NCI-H1105 treated with DMSO at 0.1 percent for 48 hours (cell line): ENCODE measurements at regions not wholly inside any gene's neighbourhood (a gene's known extent, or its start where the extent isn't known, plus 50 kb on each side); places are given as distances from the start of the nearest gene placed in this dataset.

ENCODE experiments used
- DNase-seq: peaks from one replicate; lab custom pipeline; 2025; lab: John Stamatoyannopoulos, UW

DNA sequence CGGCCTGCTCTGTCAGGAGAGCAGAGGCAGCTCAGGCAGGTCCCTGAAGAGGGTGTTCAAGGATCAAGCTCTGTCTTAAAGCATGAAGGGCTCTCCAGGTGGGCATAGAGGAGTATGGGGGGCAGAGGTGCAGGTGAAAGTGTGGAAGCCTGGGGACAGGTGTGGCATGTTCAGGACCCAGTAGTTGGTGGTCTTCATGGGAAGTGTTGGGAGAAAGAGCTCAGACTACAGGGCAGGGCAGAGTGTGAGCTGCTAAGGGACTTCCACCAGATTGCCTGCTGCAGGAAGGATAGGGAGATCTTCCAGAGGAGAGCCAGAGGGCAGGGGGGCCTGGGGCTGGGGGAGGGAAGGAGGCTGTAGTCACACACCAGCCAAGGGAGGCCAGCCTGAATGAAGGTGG, 156.5 kb upstream of the GDF10 start:
- no peak for DNase-seq

DNA sequence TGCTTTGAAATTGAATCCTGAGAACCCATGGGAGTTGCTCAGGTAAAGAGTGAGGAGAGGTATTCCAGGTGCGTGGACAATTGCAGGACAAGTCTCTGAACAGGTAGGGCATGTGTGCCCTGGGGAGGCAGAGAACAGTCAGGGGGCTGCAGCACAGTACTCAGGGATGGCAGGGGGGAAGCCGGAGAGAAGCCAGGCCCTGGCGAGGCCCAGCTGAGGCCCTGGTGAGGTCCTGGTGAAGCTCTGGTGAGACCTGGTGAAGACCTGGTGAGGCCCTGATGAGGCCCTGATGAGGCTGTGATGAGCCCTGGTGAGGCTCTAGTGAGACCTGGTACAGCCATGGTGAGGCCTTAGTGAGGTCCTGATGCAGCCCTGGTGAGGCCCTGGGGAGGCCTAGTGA, 155.5 kb upstream of the GDF10 start:
- no peak for DNase-seq

DNA sequence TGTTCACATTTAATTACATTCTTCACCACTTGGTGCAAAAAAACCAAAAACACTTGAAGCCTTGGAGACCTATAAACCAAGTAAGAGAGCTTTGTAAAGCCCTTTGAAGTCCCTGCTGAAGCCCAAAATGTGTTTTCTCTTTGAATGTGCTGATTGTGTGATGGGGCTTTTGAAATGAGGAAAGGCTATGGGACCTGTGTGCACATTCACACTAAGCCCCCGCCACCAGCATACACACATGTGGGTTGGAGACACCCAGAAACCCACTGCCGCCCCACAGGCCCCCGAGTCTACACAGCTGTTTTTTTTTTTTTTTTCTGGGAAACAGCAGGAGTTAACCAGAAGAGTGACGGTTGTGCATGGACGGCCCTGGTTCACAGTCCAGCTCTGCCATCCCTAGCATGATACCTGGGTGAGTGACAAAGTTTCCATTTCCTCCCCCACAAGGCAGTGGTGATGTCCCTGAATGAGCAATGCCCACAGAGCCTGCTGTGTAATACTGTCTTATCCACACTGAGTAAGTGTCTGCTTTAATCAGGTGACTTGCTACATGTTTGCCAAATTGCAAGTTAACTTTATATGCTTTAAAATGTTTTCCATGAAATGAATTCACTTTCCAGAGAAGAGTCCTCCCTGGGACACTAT, 154.6 kb upstream of the GDF10 start:
- no peak for DNase-seq

GRCh38 chr10:47146572-47146971, 153.4 kb upstream of the GDF10 start:
- no peak for DNase-seq

DNA sequence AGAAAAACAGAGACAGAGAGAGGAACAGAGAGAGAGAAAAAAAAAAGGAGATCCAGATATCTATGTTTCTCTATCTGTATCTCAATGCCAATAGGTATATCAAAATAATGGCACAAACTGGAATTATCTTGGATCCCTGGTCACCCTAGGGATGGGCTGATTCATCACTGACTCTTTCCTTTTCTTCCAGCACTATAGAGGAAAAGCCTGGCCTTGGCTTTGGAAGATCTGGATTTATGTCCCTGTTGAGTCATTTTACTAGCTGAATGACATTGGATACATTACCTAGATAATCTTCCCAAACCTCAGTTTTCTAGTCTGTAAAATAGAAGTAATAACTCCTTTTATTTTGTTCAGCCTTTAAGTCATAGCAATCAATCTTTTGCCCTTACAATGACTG, 152.8 kb upstream of the GDF10 start:
- DNase-seq: no peak

DNA sequence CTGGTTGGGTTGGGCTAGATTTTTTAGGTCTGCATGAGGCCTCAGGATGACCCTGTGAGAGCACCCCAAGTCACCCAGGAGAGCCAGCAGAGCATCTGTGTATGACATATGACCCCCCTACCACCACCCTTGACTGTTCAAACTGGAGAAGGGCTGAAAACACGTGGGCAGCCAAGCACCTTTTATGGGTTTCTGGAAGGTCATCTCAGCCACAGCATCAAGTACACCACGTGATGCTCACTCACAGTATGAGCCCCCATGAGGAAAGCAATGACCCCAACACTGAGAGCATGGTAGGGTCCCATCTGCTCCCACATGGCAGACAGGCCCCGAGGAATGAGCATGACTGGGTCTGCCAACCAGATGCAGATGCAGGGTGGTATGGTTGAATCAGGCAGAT, 149.4 kb upstream of the GDF10 start:
- no peak for DNase-seq

DNA sequence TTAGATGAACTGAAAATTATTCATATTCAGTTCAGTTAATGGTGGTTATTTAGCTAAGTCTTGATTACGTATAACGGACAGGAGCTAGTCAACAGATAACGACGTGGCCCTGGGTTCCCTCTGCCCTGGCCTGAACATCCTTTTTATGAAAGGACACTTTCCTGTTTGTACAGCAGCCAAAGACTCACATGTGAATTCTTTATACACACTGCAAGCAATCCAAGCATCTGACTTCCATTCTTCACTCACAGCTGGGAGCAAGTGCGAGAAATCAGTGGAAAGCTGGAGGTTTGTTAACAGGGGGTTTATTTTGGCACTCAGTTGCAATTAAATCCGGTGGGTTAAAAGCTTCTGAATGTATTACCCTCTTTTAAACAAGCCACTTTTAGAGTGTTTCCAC, 148.1 kb upstream of the GDF10 start:
- no peak for DNase-seq

DNA sequence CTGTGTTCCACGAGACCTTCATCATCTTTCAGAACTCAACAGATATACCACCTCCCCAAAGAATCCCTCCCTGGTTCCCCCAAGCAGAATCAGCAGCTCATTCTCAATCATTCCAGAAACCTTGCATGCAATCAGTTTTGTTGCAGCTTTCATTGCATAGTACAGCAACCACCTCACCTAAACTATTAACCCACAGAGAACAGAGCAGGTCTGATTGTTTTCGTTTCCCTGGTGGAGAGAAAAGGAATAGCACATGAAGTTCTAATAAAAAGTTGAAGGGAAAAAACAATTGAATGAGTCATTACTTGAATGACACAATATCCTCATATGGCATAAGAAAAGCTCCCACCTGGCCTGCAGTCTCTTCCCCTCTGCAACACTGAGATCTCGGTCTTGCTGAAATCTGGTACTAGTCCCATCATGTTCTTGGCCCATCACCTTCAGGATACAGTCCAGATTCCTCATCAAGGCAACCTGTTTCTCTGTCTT, 147.1 kb upstream of the GDF10 start:
- no peak for DNase-seq

DNA sequence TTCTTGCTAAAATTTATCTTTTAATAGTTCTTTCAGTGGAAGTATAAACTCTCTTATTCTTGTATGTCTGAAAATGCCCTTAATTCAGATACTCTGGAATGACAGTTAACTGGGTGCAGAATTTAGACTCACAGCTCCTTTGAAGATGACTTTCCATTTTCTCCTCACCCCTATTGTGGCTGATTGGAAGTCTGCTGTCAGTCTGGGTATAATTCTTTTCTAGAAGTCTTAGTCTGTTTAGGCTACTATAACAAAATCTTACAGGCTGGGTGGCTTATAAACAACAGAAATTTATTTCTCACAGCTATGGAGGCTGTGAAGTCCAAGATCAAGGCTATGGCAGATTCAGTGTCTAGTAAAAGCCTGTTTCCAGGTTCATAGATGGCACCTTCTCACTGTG, 145.2 kb upstream of the GDF10 start:
- no peak for DNase-seq

DNA sequence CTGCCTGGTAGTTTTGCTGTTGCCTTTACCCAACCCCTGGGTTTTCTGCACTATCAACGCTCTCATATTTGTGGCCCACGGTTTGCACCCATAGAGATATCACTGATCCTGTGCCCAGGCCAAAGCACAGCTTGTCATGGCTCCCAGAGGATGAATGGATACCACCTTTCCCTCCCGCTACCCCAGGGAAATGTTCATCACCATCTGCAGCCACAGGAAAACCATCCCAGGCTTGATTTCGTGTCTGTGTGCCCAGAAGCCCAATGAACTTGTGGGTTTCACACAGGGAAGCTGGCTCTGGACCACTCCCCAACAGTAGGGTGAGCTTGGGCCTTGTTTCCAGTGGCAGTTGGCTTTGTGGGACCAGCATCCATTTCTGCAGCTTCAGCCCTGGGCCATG, 143.1 kb upstream of the GDF10 start:
- DNase-seq: no peak

DNA sequence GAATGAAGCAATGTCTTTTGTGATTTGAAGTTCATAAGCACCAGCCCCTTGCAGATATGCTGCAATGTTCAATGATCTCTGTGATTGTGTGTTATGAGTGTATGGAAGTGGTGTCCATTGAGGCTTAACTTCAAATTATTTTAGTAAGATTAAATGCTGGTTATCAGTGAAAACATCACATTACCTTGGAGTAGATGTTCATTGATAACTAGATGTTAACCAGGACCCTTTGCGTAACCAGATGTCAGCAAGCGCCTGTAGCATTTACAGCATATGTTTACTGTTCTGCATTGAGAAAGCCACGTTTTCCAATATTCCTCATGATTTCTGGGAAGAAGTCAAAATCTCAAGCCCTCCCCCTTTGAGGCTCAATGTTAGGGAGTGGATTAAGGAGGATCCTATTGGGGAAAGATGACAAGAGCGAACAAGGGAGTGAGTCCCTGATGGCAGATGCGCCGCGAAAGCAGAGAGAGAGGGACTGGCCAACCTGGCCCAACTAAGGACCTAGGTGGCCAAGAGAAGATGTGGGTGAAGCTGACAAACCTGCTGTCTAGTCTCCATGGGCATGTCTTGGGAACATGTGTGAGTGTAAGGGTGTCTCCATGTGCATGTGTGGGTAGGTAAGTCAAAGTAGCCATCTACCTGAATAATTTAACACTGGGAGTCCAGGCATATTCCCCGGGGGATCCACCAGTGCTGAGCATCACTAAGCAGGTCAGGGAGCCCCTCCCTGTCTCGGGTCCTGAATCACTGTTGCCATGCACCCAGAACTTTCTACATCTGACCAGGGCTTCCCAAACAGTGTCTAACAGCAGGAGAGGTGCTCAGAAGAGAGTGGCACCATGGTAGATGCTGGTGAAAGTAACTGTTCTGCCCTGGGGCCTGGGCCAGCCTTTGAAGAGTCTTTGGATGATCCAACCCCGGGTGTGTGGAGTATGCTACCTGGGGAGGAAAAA, 141.6 kb upstream of the GDF10 start:
- no peak for DNase-seq

DNA sequence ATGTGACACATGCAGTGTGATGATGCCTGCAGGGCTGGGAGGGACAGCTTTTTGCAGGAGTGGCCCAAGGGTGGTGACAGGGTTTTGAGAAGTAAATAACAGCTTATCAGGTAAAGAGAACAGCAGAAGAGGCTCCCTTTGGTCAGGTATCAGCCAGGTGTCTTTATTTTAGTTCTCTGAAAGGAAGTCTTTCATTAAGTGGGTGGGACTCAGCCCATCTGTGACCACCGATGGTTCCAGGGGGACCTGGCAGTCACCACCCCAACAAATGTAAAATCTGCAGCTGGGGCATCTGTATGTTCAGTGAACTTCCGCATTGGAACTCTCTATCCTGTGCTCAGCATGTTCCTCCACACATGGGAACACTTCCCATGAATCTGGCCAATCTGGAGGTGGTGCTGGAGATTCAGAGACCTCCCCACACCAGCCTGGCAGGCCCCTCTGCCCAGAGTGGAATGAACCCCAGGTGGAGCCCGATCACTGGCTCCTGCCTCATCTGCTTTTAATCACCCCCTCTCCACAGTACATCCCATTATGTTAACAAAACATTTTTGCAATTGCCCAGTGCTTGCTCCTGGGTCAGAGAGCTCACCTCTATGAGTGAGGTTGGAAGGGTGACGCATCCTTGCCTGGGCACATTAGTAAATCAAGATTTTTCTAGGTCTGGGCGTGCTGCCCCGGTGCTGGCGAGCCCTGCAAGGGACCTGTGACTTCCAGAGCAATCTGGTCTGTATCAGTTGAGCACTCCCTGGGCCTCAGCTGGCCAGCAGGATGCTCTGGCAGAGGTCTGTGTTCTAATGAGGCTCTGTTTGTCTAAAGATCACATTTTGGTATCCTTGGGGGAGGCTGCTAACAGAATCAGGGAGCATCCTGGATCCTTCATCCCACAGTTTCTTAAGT, 140.4 kb upstream of the GDF10 start:
- DNase-seq: no peak

GRCh38 chr10:47160261-47160908, 139.6 kb upstream of the GDF10 start:
- no peak for DNase-seq

GRCh38 chr10:47160967-47161366, 139.0 kb upstream of the GDF10 start:
- no peak for DNase-seq

DNA sequence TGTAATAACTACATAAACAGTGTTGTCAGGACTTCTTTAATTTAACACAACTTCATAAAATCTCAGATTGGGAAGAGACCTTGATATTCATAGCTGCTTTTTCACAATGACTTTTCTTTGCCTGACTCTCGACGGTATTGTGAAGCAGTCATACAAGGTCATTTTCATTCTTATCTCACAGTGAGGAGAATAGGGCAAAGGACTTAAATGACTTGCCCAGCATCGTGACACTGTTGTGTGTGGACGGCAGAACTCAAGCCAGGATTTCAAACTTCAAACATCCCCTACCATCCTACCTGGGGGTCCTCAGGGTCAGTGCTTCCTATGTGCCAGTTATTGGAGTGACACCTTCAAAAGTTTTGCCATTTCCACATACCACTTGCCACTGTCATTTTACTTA, 138.5 kb upstream of the GDF10 start:
- DNase-seq: no peak

- no peak for DNase-seq
Measured at GRCh38 chr10:47164126-47164799, 135.7 kb upstream of the GDF10 start.

- no peak for DNase-seq
Measured at GRCh38 chr10:47164800-47165128, 135.2 kb upstream of the GDF10 start.

GRCh38 chr10:47165168-47165710, 134.8 kb upstream of the GDF10 start:
- DNase-seq: no peak

GRCh38 chr10:47165711-47166404, 134.1 kb upstream of the GDF10 start:
- no peak for DNase-seq

- no peak for DNase-seq
Measured at GRCh38 chr10:47166405-47166777, 133.6 kb upstream of the GDF10 start.
